ENCODE measurements at regions not wholly inside any gene's neighbourhood (a gene's known extent, or its start where the extent isn't known, plus 50 kb on each side); places are given as distances from the start of the nearest gene placed in this dataset.

DNA sequence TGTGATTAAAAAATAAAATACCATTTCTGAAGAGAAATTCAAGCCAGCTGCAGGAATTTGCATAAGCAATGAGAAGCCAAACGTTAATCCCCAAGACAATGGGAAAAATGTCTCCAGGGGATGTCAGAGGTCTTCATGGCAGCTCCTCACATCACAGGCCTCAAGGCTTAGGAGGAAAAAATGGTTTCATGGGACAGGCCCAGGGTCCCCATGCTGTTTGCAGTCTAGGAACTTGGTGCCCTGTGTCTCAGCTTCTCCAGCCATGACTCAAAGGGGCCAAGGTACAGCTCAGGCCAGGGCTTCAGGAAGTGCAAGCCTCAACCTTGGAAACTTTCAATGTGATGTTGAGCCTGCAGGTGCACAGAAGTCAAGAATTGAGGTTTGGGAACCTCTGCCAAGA, 1428.4 kb upstream of the CDH2 start:
- H3K36me3 ChIP-seq: no peaks in the 10 kb centered on the region
- TF ChIP-seq, protein P1, sequence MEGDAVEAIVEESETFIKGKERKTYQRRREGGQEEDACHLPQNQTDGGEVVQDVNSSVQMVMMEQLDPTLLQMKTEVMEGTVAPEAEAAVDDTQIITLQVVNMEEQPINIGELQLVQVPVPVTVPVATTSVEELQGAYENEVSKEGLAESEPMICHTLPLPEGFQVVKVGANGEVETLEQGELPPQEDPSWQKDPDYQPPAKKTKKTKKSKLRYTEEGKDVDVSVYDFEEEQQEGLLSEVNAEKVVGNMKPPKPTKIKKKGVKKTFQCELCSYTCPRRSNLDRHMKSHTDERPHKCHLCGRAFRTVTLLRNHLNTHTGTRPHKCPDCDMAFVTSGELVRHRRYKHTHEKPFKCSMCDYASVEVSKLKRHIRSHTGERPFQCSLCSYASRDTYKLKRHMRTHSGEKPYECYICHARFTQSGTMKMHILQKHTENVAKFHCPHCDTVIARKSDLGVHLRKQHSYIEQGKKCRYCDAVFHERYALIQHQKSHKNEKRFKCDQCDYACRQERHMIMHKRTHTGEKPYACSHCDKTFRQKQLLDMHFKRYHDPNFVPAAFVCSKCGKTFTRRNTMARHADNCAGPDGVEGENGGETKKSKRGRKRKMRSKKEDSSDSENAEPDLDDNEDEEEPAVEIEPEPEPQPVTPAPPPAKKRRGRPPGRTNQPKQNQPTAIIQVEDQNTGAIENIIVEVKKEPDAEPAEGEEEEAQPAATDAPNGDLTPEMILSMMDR (IDR thresholded peaks at IDR 0.05): no peak
- no peak for TF ChIP-seq POLR2A (IDR thresholded peaks at IDR 0.05)
- H3K4me3 ChIP-seq (replicated peaks in 1 of 3): no peak overlapping the region
- no peaks in the 10 kb centered on the region for H3K27me3 ChIP-seq
- H3K4me1 ChIP-seq: no peaks in the 10 kb centered on the region
- intact Hi-C loops (cut with DNase I): no loop called here
- WGBS, 2 donors: 77 to 90% methylated on average over 1 of the region's 1 CpG
- H3K27ac ChIP-seq: no peak overlapping the region
- no peaks in the 10 kb centered on the region for H3K9me3 ChIP-seq
- DNase-seq: no peak

DNA sequence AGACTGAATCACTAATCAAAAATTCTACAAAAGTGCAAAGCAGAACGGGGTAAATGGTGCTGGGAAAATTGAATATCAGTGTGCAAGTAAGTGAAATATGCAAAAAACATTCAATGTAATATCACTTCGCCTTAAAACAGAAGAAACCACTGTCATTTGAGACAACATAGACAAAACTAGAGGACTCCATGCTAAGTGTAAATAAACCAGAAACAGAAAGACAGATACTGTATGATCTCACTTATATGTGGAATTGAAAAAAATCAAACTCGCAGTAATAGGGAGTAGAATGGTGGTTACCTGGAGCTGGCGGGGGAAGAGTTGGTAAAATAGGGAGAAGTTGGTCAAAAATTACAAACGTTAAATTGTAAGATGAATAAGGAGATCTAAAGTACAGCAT, 1420.0 kb upstream of the CDH2 start:
- H3K27ac ChIP-seq: no peak overlapping the region
- no peak for TF ChIP-seq POLR2A (IDR thresholded peaks at IDR 0.05)
- no peak overlapping the region for H3K4me3 ChIP-seq (replicated peaks in 1 of 3)
- no peaks in the 10 kb centered on the region for H3K27me3 ChIP-seq
- intact Hi-C loops (cut with DNase I): no loop called here
- H3K9me3 ChIP-seq: no peaks in the 10 kb centered on the region
- no peaks in the 10 kb centered on the region for H3K36me3 ChIP-seq
- 92 to 94% methylated on average over 5 of the region's 5 CpGs for whole genome bisulfite sequencing, 2 donors
- no peak for DNase-seq
- H3K4me1 ChIP-seq: no peaks in the 10 kb centered on the region

DNA sequence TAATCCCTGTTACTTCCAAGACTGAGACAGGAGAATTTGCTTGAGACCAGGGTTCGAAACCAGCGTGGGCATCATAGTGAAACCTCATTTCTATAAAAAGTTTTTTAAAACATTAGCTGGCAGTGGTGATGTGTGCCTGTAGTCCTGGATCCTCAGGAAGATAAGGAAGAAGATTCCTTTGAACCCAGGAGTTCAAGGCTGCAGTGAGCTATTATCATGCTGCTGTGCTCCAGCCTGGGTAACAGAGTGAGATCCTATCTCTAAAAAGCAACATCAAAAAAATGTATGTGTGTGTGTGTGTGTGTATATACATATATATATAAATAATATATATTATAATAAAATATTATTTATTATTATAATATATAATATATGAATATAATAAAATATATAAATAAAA, 1417.6 kb upstream of the CDH2 start:
- Histone ChIP-seq H3K27me3 (no peaks in the 10 kb centered on the region), H3K36me3 (no peaks in the 10 kb centered on the region), H3K9me3 (no peaks in the 10 kb centered on the region), H3K4me1 (no peaks in the 10 kb centered on the region), H3K27ac (no peak overlapping the region), H3K4me3 (replicated peaks in 1 of 3) (no peak overlapping the region)
- intact Hi-C loops (cut with DNase I): no loop called here
- no peak for TF ChIP-seq POLR2A (IDR thresholded peaks at IDR 0.05)
- TF ChIP-seq, protein P1 (IDR thresholded peaks at IDR 0.05): no peak
- DNase-seq: no peak
- WGBS, 2 donors: 95 to 96% methylated on average over 2 of the region's 2 CpGs

DNA sequence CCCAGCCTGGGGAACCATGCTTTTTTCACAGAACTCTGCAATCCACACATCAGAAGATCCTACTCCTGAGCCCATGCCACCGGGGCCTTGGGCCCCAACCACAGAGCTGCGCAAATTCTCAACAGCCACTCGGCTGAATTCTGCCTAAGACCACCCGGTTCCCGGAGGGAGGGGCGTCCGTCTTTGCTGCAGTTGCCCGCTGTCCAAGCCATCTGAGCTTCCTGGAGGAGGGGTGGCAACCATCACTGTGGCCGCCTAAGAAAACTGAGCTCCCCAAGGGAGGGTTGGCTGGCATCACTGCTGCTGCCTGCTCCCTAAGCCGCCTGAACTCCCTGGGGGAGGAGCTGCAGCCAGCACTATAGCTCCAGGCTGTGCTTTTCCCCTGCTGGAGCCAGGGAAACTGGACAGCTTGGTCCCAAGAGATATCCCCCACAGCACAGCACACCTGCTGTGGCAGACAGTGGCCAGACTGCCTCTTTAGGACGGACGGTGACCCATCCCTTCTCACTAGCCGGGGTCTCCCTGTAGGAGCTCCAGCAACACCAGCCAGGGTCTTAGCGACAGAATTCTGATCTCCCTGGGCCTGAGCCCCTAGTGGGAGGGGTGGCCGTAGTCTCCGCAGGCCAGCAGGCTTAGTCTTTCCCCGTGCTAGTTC, 1411.6 kb upstream of the CDH2 start:
- Histone ChIP-seq H3K36me3 (no peaks in the 10 kb centered on the region), H3K27me3 (no peaks in the 10 kb centered on the region), H3K4me1 (no peaks in the 10 kb centered on the region), H3K4me3 (replicated peaks in 1 of 3) (no peak overlapping the region), H3K27ac (no peak overlapping the region), H3K9me3 (no peaks in the 10 kb centered on the region)
- intact Hi-C loops (cut with DNase I): no loop called here
- 91 to 97% methylated on average over 10 to 13 of the region's 17 CpGs for WGBS, 2 donors
- DNase-seq: no peak
- TF ChIP-seq, protein P1 (IDR thresholded peaks at IDR 0.05): no peak
- TF ChIP-seq POLR2A (IDR thresholded peaks at IDR 0.05): no peak

DNA sequence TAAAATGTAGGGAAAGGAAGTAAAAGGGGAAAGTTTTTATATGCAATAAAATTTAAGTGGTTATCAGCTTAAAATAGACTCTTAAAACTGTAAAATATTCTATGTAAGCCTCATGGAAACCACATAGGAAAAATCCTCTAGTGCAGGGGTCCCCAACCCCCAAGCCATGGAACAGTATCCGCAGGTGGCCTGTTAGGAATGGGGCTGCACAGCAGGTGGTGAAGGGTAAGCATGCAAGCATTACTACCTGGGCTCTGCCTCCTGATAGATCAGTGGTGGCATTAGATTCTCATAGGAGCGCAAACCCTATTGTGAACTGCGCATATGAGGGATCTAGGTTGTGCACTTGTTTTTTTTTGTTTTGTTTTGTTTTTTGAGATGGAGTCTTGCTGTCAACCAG, 1409.3 kb upstream of the CDH2 start:
- no peak for DNase-seq
- Histone ChIP-seq H3K27ac (no peak overlapping the region), H3K4me3 (replicated peaks in 1 of 3) (no peak overlapping the region), H3K9me3 (no peaks in the 10 kb centered on the region), H3K4me1 (no peaks in the 10 kb centered on the region), H3K27me3 (no peaks in the 10 kb centered on the region), H3K36me3 (no peaks in the 10 kb centered on the region)
- no peak for TF ChIP-seq POLR2A (IDR thresholded peaks at IDR 0.05)
- TF ChIP-seq, protein P1 (IDR thresholded peaks at IDR 0.05): no peak
- intact Hi-C loops (cut with DNase I): no loop called here
- WGBS, 2 donors: 93 to 95% methylated on average over 3 of the region's 3 CpGs
